ENCODE measurements at regions not wholly inside any gene's neighbourhood (a gene's known extent, or its start where the extent isn't known, plus 50 kb on each side); places are given as distances from the start of the nearest gene placed in this dataset.
A peak's percentile ranks its signal among the peaks of the same experiment; 100 is the strongest.

DNA sequence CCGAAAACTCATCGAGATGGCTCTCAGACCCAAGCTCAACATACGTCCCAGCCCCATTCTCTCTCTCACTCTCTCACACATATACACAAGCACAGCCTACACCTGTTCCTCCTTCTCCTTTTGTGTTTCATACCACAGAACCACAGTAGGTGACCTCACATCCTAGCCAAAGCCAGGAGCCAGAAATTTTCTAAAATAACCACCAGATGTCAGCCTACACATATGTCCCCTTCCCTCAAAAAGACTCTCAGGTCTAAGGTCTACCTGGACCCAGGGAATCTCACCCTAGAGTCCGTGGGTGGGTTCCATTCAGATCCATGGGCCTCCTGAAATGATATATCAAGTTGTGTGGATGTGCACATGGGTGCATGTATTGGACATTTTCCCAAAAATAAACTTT lies 104.2 kb upstream of the IPO5 start:
- Histone ChIP-seq H3K36me3 (no peaks in the 10 kb centered on the region), H3K4me1 (no peaks in the 10 kb centered on the region), H3K27ac (no peak overlapping the region), H3K4me3 (no peak overlapping the region), H3K27me3 (no peaks in the 10 kb centered on the region), H3K9me3 (no peaks in the 10 kb centered on the region)
- TF ChIP-seq, protein P1, sequence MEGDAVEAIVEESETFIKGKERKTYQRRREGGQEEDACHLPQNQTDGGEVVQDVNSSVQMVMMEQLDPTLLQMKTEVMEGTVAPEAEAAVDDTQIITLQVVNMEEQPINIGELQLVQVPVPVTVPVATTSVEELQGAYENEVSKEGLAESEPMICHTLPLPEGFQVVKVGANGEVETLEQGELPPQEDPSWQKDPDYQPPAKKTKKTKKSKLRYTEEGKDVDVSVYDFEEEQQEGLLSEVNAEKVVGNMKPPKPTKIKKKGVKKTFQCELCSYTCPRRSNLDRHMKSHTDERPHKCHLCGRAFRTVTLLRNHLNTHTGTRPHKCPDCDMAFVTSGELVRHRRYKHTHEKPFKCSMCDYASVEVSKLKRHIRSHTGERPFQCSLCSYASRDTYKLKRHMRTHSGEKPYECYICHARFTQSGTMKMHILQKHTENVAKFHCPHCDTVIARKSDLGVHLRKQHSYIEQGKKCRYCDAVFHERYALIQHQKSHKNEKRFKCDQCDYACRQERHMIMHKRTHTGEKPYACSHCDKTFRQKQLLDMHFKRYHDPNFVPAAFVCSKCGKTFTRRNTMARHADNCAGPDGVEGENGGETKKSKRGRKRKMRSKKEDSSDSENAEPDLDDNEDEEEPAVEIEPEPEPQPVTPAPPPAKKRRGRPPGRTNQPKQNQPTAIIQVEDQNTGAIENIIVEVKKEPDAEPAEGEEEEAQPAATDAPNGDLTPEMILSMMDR (IDR thresholded peaks at IDR 0.05) = no peak
- TF ChIP-seq POLR2A (IDR thresholded peaks at IDR 0.05) = no peak
- no peak for DNase-seq

DNA sequence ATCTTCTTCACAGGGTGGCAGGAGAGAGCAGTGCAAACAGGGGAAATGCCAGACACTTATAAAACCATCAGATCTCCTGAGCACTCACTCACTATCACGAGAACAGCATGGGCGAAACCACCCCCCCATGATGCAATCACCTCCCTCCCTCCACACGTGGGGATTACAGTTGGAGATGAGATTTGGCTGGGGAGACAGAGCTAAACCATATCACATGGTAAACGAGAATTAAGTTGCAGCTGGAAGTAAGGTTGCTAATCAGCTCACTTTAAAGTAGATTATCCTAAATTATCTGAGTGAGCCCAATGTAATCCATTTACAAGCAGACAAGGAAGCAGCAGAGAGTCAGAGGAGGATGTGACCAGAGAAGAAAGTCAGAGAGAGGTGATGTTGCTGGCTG lies 102.2 kb upstream of the IPO5 start:
- no peak for TF ChIP-seq POLR2A (IDR thresholded peaks at IDR 0.05)
- TF ChIP-seq, protein P1 (IDR thresholded peaks at IDR 0.05) = no peak
- H3K27ac ChIP-seq = no peak overlapping the region
- no peaks in the 10 kb centered on the region for H3K36me3 ChIP-seq
- H3K4me3 ChIP-seq = no peak overlapping the region
- DNase-seq = no peak
- H3K4me1 ChIP-seq = no peaks in the 10 kb centered on the region
- no peaks in the 10 kb centered on the region for H3K27me3 ChIP-seq
- H3K9me3 ChIP-seq = no peaks in the 10 kb centered on the region

DNA sequence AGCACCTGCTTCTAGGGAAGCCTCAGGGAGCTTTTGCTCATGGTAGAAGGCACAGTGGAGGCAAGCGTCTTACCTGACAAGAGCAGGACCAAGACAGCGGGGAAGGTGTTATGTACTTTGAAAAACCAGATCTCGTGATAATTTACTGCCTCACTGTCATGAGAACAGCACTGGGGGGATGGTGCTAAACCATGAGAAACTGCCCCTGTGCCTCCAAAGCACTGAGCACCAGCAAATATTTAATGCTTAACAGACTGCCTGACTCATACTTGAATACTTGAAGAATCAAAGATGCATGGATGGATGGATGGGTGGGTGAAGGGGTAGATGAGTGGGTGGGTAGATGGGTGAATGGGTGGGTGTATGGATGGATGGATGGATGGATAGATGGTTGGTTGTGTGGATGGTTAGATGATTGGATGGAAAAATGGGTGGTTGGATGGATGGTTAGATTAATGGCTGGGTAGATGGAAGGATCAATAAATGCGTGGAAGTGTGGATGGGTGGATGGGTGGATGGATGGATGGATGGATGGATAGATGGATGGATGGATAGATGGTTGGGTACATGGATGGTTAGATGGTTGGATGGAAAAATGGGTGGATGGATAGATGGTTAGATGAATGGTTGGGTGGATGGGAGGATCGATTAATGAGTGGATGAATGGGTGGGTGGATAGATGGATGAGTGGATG lies 101.1 kb upstream of the IPO5 start:
- no peaks in the 10 kb centered on the region for H3K36me3 ChIP-seq
- TF ChIP-seq, protein P1 (IDR thresholded peaks at IDR 0.05) = no peak
- no peak for TF ChIP-seq POLR2A (IDR thresholded peaks at IDR 0.05)
- no peaks in the 10 kb centered on the region for H3K4me1 ChIP-seq
- H3K9me3 ChIP-seq = no peaks in the 10 kb centered on the region
- DNase-seq = no peak
- H3K27me3 ChIP-seq = no peaks in the 10 kb centered on the region
- H3K27ac ChIP-seq = no peak overlapping the region
- no peak overlapping the region for H3K4me3 ChIP-seq

DNA sequence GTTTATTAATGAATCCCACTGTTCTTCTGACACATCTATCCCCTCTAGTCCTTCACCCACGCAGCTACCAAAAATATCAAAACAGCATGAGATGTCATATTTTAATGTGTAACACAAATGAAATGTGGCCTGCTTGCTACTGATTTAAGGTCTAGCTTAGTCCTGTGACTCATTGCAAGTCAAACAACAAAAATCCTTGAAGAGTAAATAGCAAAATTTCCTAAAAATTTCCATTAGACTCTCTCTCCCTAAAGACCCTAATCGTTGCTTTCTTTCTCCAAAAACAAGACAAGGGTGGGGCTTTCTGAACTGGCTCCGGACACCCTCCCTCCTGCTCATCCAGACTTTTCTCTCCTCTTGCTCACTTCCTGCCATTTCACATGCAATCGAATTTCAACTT lies 99.9 kb upstream of the IPO5 start:
- TF ChIP-seq POLR2A (IDR thresholded peaks at IDR 0.05) = no peak
- TF ChIP-seq, protein P1 (IDR thresholded peaks at IDR 0.05) = no peak
- H3K4me1 ChIP-seq = no peaks in the 10 kb centered on the region
- no peak for DNase-seq

DNA sequence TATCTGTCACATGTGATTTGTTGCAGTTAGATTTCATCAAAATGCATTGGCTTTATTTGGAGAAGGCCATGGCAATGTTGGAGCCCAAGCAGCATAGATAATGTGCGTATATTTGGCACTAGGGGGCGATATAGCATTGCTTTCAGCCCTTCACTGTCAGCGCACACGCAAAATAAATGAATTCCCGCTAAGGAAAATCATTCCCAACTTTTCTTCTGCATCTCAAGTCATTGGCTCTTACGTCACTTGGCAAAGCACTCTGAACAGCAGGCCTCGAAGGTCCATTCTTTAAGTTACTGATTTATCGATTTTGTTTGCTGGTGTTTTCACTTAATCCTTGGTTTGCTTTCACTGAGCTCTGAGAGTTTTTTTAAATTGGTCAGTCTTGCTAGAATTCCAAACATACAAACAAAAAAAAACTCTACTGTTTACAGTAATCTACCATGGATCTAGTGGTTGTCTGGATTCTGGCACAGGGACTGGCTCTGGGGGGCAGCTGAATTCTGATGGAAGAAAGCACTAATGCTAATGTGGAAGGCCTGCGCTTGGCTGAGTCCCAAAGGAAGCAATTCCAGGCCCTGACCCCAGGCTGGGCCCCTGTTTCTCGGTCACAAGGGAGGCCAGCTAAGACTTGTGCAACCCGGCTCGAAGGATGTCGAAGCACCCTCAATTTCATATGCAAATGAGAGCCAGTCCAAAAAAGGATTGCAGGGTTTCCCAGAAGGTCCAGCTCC lies 97.7 kb upstream of the IPO5 start:
- Histone ChIP-seq H3K36me3 (no peaks in the 10 kb centered on the region), H3K4me3 (no peak overlapping the region), H3K27me3 (no peaks in the 10 kb centered on the region), H3K4me1 (no peaks in the 10 kb centered on the region), H3K9me3 (no peaks in the 10 kb centered on the region), H3K27ac (peak overlapping the region in 1 of 4 donors; percentile 16)
- peak in 1 of 3 donors; percentile 61 for DNase-seq
- TF ChIP-seq, protein P1 (IDR thresholded peaks at IDR 0.05) = peak; percentile 18 to 86 (median 72)
- TF ChIP-seq POLR2A (IDR thresholded peaks at IDR 0.05) = no peak

More for the DNA sequence above, 99.9 kb upstream of the IPO5 start:
- Histone ChIP-seq H3K9me3 (no peaks in the 10 kb centered on the region), H3K27me3 (no peaks in the 10 kb centered on the region), H3K27ac (no peak overlapping the region), H3K4me3 (no peak overlapping the region), H3K36me3 (no peaks in the 10 kb centered on the region)
